Tongue (tissue), 1 donor: ENCODE measurements at regions not wholly inside any gene's neighbourhood (a gene's known extent, or its start where the extent isn't known, plus 50 kb on each side); places are given as distances from the start of the nearest gene placed in this dataset.
A peak's percentile ranks its signal among the peaks of the same experiment; 100 is the strongest.

ENCODE experiments used
- DNase-seq: peaks from one replicate; pipeline ENCODE4 v3.0.0-alpha.2; 2015

- peak; percentile 67 for DNase-seq
Measured at GRCh38 chr16:49023050-49023449, 258.6 kb downstream of the CBLN1 start.

DNA sequence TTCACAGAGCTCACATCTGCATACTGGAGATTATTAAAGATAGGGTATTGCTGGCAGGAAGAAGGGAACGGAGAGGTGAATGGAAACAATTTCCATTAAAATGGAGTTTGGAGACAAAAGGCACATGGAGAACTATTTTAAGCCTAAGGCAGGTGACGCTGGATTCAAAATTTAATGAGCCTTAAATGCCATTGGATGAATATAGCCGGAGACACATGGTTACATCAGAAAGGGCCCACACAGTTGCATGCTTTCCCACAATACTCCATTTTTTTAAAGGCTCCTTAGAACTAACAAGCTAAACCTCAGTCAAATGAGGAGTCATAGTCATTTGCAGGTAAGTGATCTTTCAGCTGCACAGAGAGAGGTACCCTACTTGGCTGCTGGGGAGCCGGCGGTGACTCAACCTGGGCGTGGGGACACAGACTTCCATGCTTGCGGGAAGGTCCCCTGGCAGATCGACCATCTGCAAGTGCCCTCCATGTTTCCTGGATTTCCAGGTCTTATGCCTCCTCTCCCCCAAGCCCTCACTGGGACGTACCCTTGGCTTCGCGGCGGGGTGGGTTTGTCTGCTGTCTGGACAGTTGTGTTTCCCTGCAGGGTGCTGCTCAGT lies 259.2 kb downstream of the CBLN1 start:
- no peak for DNase-seq

DNA sequence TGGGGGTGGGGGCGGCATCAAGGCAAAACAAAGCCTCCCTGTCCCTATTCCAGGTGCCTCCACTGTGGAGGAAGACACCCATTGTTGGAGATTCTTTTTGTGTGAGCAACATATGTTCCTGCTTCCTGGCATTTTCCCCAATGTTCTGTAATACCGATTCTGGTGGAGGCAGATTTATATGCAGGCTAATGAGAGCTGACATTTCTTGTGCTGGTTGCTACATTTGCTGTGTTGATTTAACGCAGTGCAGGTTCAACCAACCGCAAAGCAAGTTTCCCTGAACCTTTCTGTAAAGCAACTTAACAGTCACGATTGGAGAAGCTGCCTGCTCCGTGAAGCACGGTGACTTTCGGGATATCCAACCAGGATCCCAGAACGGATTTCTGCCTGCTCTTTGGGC lies 260.5 kb downstream of the CBLN1 start:
- peak; percentile 72 for DNase-seq

DNA sequence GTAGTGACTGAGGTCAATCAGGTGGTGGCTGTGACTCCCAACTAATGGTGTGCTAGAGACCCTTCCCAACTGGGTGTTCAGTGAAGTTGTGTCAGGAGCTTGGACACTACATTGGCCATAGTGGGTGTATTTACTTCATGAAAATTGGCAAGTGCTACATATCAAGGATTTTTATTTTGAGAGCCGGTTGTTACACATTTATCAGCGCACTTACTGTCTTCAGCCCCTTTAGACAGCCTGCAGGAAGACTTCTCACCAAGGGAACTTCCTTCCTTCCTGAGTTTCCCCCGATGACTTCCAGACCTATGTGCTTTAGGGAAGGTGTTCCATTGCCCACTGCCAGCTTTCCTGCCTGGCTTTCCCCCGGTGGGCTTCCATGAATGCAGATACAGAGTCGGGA lies 261.2 kb downstream of the CBLN1 start:
- DNase-seq: no peak

- DNase-seq: no peak
Measured at GRCh38 chr16:49019831-49020230, 261.8 kb downstream of the CBLN1 start.

GRCh38 chr16:49019081-49019633 lies 262.5 kb downstream of the CBLN1 start:
- peak; percentile 85 for DNase-seq

GRCh38 chr16:49018259-49018931 lies 263.2 kb downstream of the CBLN1 start:
- no peak for DNase-seq

DNA sequence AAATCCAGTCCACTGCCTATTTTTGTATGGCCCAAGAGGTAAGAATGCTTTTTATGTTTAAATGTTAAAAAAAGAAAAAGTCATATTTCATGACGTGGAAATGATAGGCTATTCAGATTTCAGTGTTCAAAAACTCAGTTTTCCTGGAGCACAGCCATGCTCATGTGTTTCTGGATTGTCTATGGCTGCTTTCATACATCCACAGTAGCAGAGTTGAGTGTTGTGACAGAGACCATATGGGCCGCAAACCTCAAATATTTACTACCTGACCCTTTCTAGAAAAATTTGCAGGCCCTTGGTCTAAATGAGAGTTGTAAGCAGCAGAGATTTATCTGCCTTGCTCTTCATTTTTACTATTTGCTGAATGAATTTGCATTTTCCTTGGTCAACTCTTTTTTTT lies 264.1 kb downstream of the CBLN1 start:
- no peak for DNase-seq

GRCh38 chr16:49016461-49016860 lies 265.2 kb downstream of the CBLN1 start:
- no peak for DNase-seq

- DNase-seq: peak; percentile 54
Measured at GRCh38 chr16:49015225-49015592, 266.4 kb downstream of the CBLN1 start.

GRCh38 chr16:49014277-49015224 lies 267.1 kb downstream of the CBLN1 start:
- DNase-seq: no peak

- no peak for DNase-seq
Measured at GRCh38 chr16:49013727-49014080, 267.9 kb downstream of the CBLN1 start.

- DNase-seq: peak; percentile 80
Measured at GRCh38 chr16:49012961-49013726, 268.5 kb downstream of the CBLN1 start.

DNA sequence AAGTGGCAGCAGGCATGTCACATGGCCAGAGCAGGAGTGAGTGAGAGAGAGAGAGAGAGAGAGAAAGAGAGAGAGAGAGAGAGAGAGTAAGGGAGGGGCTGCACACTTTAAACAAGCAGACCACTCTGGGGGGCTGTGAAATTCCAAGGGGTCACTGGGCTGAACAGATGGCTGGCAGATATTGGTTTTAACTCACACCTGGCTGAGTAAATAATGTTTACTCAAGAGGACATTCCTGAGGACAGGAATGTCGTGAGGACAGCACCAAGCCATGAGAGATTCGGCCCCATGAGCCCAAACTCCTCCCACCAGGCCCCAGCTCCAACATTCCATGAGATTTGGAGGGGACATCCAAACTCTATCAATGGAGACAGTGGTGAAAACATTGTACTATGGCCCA lies 269.7 kb downstream of the CBLN1 start:
- DNase-seq: no peak

- no peak for DNase-seq
Measured at GRCh38 chr16:49010879-49011278, 270.8 kb downstream of the CBLN1 start.

- no peak for DNase-seq
Measured at GRCh38 chr16:49010396-49010795, 271.2 kb downstream of the CBLN1 start.

- no peak for DNase-seq
Measured at GRCh38 chr16:49009204-49009603, 272.4 kb downstream of the CBLN1 start.

DNA sequence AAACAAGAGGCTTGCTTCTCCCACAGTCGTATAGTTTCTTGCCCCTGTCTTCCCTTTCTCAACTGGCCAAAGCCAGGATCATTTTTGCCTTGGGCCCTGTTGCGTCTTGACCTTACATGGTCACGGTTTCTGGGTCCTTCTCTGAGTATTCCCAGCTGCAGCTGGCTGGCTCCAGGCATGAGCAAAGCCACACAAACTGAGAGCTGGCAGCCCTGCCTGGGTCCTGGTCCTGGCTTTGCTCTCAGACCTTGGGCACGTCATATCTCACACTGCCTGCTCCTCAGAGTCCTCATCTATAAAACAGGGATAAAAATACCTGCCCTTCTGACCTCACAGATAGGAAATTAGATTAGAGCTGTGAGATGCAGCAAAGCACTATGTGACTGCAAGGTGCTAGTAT lies 277.6 kb downstream of the CBLN1 start:
- DNase-seq: no peak

DNA sequence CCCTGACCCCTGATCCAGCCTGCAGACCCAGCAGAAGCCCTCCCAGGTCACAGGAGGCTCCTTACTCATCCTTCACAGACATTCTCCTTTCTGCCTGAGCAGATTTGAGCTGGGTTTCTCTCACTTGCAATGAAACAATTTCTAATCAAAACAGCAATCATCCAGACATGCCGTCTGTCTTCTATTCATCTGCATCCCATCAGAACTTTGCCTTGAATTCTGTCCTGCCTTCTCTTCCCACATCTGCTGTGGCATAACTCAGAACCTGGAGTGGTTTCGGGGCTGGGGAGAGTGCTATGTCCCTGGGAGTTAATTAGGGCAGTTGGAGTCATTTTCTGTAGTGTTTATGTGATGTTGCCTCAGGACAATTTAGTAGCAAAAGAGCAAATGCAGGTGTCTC lies 278.6 kb downstream of the CBLN1 start:
- no peak for DNase-seq

- no peak for DNase-seq
Measured at GRCh38 chr16:49000594-49000993, 281.0 kb downstream of the CBLN1 start.

- peak; percentile 39 for DNase-seq
Measured at GRCh38 chr16:48999508-48999907, 282.1 kb downstream of the CBLN1 start.

- DNase-seq: no peak
Measured at GRCh38 chr16:48999044-48999443, 282.6 kb downstream of the CBLN1 start.
